Natural killer cell (primary cell): ENCODE measurements at regions not wholly inside any gene's neighbourhood (a gene's known extent, or its start where the extent isn't known, plus 50 kb on each side); places are given as distances from the start of the nearest gene placed in this dataset.

Experiments used
- ATAC-seq, 3 donors: fragments of 150-1000 bp in 2 of 3; fragments of 200-7000 bp in 1 of 3; cut with Tn5 transposase; 1 replicate in 1 of 3; 2 replicates in 2 of 3; pipeline ENCODE4 v1.10.0; 2021; ENCODE audit warnings: mild to moderate bottlenecking in 2 of 3, moderate library complexity in 2 of 3
- DNase-seq, 2 donors: peaks; one replicate each; pipeline versions ENCODE4 v3.0.0 to v3.0.0-alpha.2; 2013 to 2021; ENCODE audit warnings: mixed read lengths in 1 of 2
- H3K27ac ChIP-seq: one replicate; pipeline ENCODE4 v1.5.1; 2013; ENCODE audit warnings: mild to moderate bottlenecking, low read length
- H3K27me3 ChIP-seq: one replicate; pipeline ENCODE4 v1.6.1; 2013; ENCODE audit warnings: low read length; ENCODE audit not compliant: control insufficient read depth, insufficient read depth
- H3K36me3 ChIP-seq: one replicate; pipeline ENCODE4 v1.6.1; 2013; ENCODE audit warnings: low read length; ENCODE audit not compliant: control insufficient read depth, insufficient read depth
- H3K4me1 ChIP-seq: one replicate; pipeline ENCODE4 v1.6.1; 2013; ENCODE audit warnings: low read length; ENCODE audit not compliant: control insufficient read depth, insufficient read depth
- H3K4me3 ChIP-seq: one replicate; pipeline ENCODE4 v1.5.1; 2013; ENCODE audit warnings: low read length
- H3K9me3 ChIP-seq: one replicate; pipeline ENCODE4 v1.6.1; 2013; ENCODE audit warnings: low read length; ENCODE audit not compliant: control insufficient read depth, insufficient read depth
- H3K27ac Mint-ChIP-seq, 2 donors: one replicate each; pipeline ENCODE4 v1.8.0; 2022; ENCODE audit warnings: mild to moderate bottlenecking in 2 of 2, mixed read lengths in 2 of 2, moderate library complexity in 1 of 2
- H3K27me3 Mint-ChIP-seq, 2 donors: one replicate each; pipeline ENCODE4 v1.8.0; 2022; ENCODE audit warnings: low read depth in 2 of 2, mixed read lengths in 2 of 2
- H3K36me3 Mint-ChIP-seq: one replicate; pipeline ENCODE4 v1.8.0; 2022; ENCODE audit warnings: mixed read lengths
- H3K4me1 Mint-ChIP-seq, 2 donors: one replicate each; pipeline ENCODE4 v1.8.0; 2022; ENCODE audit warnings: mixed read lengths in 2 of 2
- H3K4me3 Mint-ChIP-seq: one replicate; pipeline ENCODE4 v1.8.0; 2022; ENCODE audit warnings: mild to moderate bottlenecking, moderate library complexity, mixed read lengths
- H3K9me3 Mint-ChIP-seq, 2 donors: one replicate each; pipeline ENCODE4 v1.8.0; 2022; ENCODE audit warnings: mixed read lengths in 2 of 2
- WGBS: methylation state at CpG from one replicate; pipeline ENCODE4 v1.1.7; 2013; ENCODE audit warnings: missing lambda C conversion rate; ENCODE audit not compliant: insufficient coverage; 5-methylcytosine and 5-hydroxymethylcytosine counted together
- intact Hi-C: fragments of 100-400 bp; cut with micrococcal nuclease; formaldehyde crosslinking; loops from one replicate; pipeline ENCODE4 v1.14.2; 2022
- TF ChIP-seq, protein P1 (sequence below): fragments of 200-600 bp; IDR thresholded peaks from one replicate; pipeline ENCODE4 v1.8.0; 2022; ENCODE audit warnings: antibody characterized with exemption

DNA sequence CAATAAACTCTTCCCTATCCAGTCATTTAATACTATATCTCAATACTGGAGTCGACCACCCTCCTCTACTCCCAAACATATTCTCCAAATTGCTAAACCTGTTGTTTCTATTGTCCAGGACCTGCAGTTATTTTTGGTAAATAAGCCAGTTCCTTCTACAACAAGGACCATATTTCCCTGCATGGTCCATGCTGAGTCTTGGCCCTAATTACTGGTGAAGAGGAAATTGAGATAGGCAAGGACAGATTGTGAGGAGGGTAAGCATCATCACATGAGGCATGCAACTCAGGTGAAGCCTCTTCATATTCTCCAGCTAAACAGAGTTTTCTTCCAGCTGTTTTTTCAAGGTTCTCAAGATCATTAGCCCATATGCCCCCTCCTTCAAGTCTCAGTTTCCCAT, 1193.6 kb downstream of the RAPGEF2 start:
- DNase-seq (no peak), ATAC-seq (no peak)
- no peak overlapping the region for H3K4me3 ChIP-seq
- no peaks in the 10 kb centered on the region for H3K4me1 ChIP-seq
- no peaks in the 10 kb centered on the region for H3K27me3 Mint-ChIP-seq
- no peaks in the 10 kb centered on the region for H3K27me3 ChIP-seq
- peaks cover 14 to 21% of the 10 kb centered on the region in 2 donors for H3K9me3 Mint-ChIP-seq
- no peak overlapping the region for H3K27ac Mint-ChIP-seq
- no peaks in the 10 kb centered on the region for H3K4me1 Mint-ChIP-seq
- no peak overlapping the region for H3K27ac ChIP-seq
- TF ChIP-seq, protein P1, sequence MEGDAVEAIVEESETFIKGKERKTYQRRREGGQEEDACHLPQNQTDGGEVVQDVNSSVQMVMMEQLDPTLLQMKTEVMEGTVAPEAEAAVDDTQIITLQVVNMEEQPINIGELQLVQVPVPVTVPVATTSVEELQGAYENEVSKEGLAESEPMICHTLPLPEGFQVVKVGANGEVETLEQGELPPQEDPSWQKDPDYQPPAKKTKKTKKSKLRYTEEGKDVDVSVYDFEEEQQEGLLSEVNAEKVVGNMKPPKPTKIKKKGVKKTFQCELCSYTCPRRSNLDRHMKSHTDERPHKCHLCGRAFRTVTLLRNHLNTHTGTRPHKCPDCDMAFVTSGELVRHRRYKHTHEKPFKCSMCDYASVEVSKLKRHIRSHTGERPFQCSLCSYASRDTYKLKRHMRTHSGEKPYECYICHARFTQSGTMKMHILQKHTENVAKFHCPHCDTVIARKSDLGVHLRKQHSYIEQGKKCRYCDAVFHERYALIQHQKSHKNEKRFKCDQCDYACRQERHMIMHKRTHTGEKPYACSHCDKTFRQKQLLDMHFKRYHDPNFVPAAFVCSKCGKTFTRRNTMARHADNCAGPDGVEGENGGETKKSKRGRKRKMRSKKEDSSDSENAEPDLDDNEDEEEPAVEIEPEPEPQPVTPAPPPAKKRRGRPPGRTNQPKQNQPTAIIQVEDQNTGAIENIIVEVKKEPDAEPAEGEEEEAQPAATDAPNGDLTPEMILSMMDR = no peak
- no peaks in the 10 kb centered on the region for H3K9me3 ChIP-seq
- no peak overlapping the region for H3K4me3 Mint-ChIP-seq
- no peaks in the 10 kb centered on the region for H3K36me3 ChIP-seq
- 42% methylated on average over 1 of the region's 1 CpG for WGBS
- no peaks in the 10 kb centered on the region for H3K36me3 Mint-ChIP-seq
- intact Hi-C loops = no loop called here

DNA sequence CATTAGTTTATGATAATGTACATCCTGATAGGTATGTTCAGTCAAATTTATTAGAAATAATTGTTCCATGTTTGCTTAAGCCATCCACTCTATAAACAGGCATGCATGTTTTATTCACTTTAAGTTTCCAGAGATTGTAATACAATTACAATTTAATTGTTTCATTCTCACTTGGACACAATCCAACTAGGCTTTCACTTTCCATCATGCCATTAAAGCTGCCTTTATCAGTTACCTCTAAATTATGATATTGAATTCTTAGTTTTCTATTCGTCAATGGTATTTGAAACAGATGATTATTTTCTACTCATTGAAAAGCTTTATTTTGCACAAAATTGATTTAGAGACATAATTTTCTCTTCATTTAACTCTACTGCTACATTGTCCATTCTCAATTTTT, 1196.3 kb downstream of the RAPGEF2 start:
- H3K27ac ChIP-seq = no peak overlapping the region
- H3K4me3 ChIP-seq = no peak overlapping the region
- peaks cover 11 to 26% of the 10 kb centered on the region in 2 donors for H3K9me3 Mint-ChIP-seq
- H3K27me3 ChIP-seq = no peaks in the 10 kb centered on the region
- no peaks in the 10 kb centered on the region for H3K36me3 Mint-ChIP-seq
- H3K36me3 ChIP-seq = no peaks in the 10 kb centered on the region
- H3K4me3 Mint-ChIP-seq = no peak overlapping the region
- ATAC-seq = no peak
- H3K4me1 ChIP-seq = no peaks in the 10 kb centered on the region
- WGBS = no CpG with 5 or more reads among the region's 1 CpG
- TF ChIP-seq, protein P1 = no peak
- H3K4me1 Mint-ChIP-seq = no peaks in the 10 kb centered on the region
- H3K9me3 ChIP-seq = no peaks in the 10 kb centered on the region
- intact Hi-C loops = no loop called here
- DNase-seq = no peak
- H3K27me3 Mint-ChIP-seq = no peaks in the 10 kb centered on the region
- H3K27ac Mint-ChIP-seq = no peak overlapping the region

DNA sequence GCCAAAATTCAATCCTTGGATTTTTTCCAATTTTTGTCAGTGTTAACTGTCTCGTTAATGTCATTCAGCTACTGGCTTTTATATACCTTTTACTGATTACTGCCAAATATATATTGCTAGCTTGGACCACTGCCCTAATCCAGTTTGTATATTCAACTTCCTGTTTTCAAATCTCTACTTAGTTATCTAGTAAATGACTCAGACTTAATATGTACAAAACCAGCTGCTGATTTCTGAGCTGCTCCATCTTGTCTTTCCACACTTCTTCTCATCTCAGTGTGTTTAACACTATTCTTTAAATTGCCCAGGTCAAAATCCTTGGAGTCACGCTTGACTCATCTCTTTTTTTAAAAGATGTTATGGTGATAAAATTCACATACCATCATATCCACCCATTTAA, 1196.7 kb downstream of the RAPGEF2 start:
- TF ChIP-seq, protein P1 = no peak
- no peaks in the 10 kb centered on the region for H3K27me3 Mint-ChIP-seq
- no peak overlapping the region for H3K27ac Mint-ChIP-seq
- H3K4me1 Mint-ChIP-seq = no peaks in the 10 kb centered on the region
- H3K4me3 Mint-ChIP-seq = no peak overlapping the region
- peaks cover 11 to 26% of the 10 kb centered on the region in 2 donors for H3K9me3 Mint-ChIP-seq
- no peak for DNase-seq
- Histone ChIP-seq H3K4me3 (no peak overlapping the region), H3K36me3 (no peaks in the 10 kb centered on the region), H3K27ac (no peak overlapping the region), H3K27me3 (no peaks in the 10 kb centered on the region), H3K9me3 (no peaks in the 10 kb centered on the region), H3K4me1 (no peaks in the 10 kb centered on the region)
- no peaks in the 10 kb centered on the region for H3K36me3 Mint-ChIP-seq
- ATAC-seq = no peak
- WGBS = 79% methylated on average over 1 of the region's 2 CpGs
- intact Hi-C loops = no loop called here

DNA sequence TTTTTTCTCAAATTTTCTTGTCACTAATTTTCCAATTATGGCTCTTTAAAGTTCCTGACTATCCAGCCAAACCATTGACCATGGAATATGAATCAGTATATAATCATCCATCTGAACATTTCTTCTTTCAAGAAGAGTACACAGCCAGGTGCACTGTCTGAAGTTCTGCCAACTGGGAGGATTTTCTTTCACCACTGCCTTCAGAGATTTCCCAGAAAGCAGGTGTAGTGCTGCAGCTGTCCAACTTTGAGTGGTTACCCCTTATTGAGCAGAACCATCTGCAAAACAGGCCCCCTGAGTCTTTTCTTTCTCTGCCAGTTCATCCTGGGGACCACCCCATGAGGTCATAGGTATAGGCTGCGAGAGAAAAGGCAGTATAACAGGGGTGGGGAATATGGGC, 1213.2 kb downstream of the RAPGEF2 start:
- Mint-ChIP-seq H3K36me3 (no peaks in the 10 kb centered on the region), H3K27me3 (no peaks in the 10 kb centered on the region), H3K9me3 (peaks cover 6 to 10% of the 10 kb centered on the region in 2 donors), H3K4me1 (no peaks in the 10 kb centered on the region), H3K27ac (no peak overlapping the region), H3K4me3 (no peak overlapping the region)
- Histone ChIP-seq H3K27ac (no peak overlapping the region), H3K27me3 (no peaks in the 10 kb centered on the region), H3K4me1 (no peaks in the 10 kb centered on the region), H3K4me3 (no peak overlapping the region), H3K36me3 (no peaks in the 10 kb centered on the region), H3K9me3 (peaks cover 11% of the 10 kb centered on the region)
- DNase-seq (no peak), ATAC-seq (no peak)
- no CpG with 5 or more reads among the region's 1 CpG for WGBS
- TF ChIP-seq, protein P1 = no peak
- intact Hi-C loops = no loop called here
